ACC112 (cell line): ENCODE measurements at regions not wholly inside any gene's neighbourhood (a gene's known extent, or its start where the extent isn't known, plus 50 kb on each side); places are given as distances from the start of the nearest gene placed in this dataset.

Experiments used
- H2AFZ ChIP-seq: fragments of 200-600 bp; sonication (generic); one replicate; pipeline ENCODE4 v1.6.0; 2017; ENCODE audit warnings: antibody characterized with exemption, low read length; ENCODE audit not compliant: unreplicated experiment
- H3K27ac ChIP-seq: fragments of 200-600 bp; sonication (generic); 2 replicates; pipeline ENCODE4 v1.5.1; 2014; ENCODE audit warnings: low read depth, mild to moderate bottlenecking, antibody characterized with exemption, low read length, moderate library complexity
- H3K27me3 ChIP-seq: fragments of 200-600 bp; sonication (generic); 2 replicates; pipeline ENCODE4 v1.6.1; 2014; ENCODE audit warnings: mild to moderate bottlenecking, antibody characterized with exemption, low read length, moderate library complexity, mixed read lengths; ENCODE audit not compliant: insufficient read depth
- H3K36me3 ChIP-seq: fragments of 200-600 bp; sonication (generic); 2 replicates; pipeline ENCODE4 v1.6.1; 2016; ENCODE audit warnings: mild to moderate bottlenecking, antibody characterized with exemption, low read length, moderate library complexity, mixed read lengths; ENCODE audit not compliant: insufficient read depth
- H3K4me1 ChIP-seq: fragments of 200-600 bp; sonication (generic); one replicate; pipeline ENCODE4 v1.6.1; 2016; ENCODE audit warnings: low read length, mixed read lengths; ENCODE audit not compliant: insufficient read depth, unreplicated experiment, control insufficient read depth
- H3K4me3 ChIP-seq: fragments of 200-600 bp; sonication (generic); 2 replicates; pipeline ENCODE4 v1.5.1; 2014; ENCODE audit warnings: mild to moderate bottlenecking, low read depth, low read length
- H3K79me2 ChIP-seq: fragments of 200-600 bp; sonication (generic); one replicate; pipeline ENCODE4 v1.6.0; 2016; ENCODE audit warnings: low read length; ENCODE audit not compliant: control insufficient read depth, unreplicated experiment, insufficient read depth

- Histone ChIP-seq H3K79me2 (no peaks in the 10 kb centered on the region), H3K4me3 (no peak overlapping the region), H3K27ac (no peak overlapping the region), H2AFZ (no peak overlapping the region), H3K36me3 (no peaks in the 10 kb centered on the region), H3K27me3 (no peaks in the 10 kb centered on the region), H3K4me1 (peaks cover 18% of the 10 kb centered on the region)
Observed at GRCh38 chr9:107546859-107547258, 57.3 kb upstream of the KLF4 start.

GRCh38 chr9:107545036-107545435 is 55.5 kb upstream of the KLF4 start:
- H3K36me3 ChIP-seq, result no peaks in the 10 kb centered on the region
- peaks cover 20% of the 10 kb centered on the region for H3K4me1 ChIP-seq
- H3K79me2 ChIP-seq, result no peaks in the 10 kb centered on the region
- H2AFZ ChIP-seq, result no peak overlapping the region
- H3K27ac ChIP-seq, result no peak overlapping the region
- no peak overlapping the region for H3K4me3 ChIP-seq
- H3K27me3 ChIP-seq, result no peaks in the 10 kb centered on the region

- Histone ChIP-seq H3K27me3 (no peaks in the 10 kb centered on the region), H3K36me3 (no peaks in the 10 kb centered on the region), H2AFZ (no peak overlapping the region), H3K4me1 (peaks cover 12% of the 10 kb centered on the region), H3K4me3 (no peak overlapping the region), H3K79me2 (no peaks in the 10 kb centered on the region), H3K27ac (no peak overlapping the region)
Observed at GRCh38 chr9:107542411-107543157, 53.0 kb upstream of the KLF4 start.

- H3K27me3 ChIP-seq, result no peaks in the 10 kb centered on the region
- H3K36me3 ChIP-seq, result no peaks in the 10 kb centered on the region
- H2AFZ ChIP-seq, result no peak overlapping the region
- H3K27ac ChIP-seq, result no peak overlapping the region
- no peak overlapping the region for H3K4me3 ChIP-seq
- no peaks in the 10 kb centered on the region for H3K79me2 ChIP-seq
- H3K4me1 ChIP-seq, result peaks cover 10% of the 10 kb centered on the region
Observed at GRCh38 chr9:107541523-107541922, 52.0 kb upstream of the KLF4 start.

- Histone ChIP-seq H3K36me3 (no peaks in the 10 kb centered on the region), H3K4me3 (no peak overlapping the region), H3K27ac (no peak overlapping the region)
Observed at GRCh38 chr9:107540164-107540561, 50.6 kb upstream of the KLF4 start.

GRCh38 chr9:107539427-107540163 is 50.0 kb upstream of the KLF4 start:
- Histone ChIP-seq H3K36me3 (no peaks in the 10 kb centered on the region), H3K27me3 (no peaks in the 10 kb centered on the region), H2AFZ (no peak overlapping the region), H3K4me1 (peaks cover 10% of the 10 kb centered on the region), H3K4me3 (no peak overlapping the region), H3K27ac (no peak overlapping the region), H3K79me2 (no peaks in the 10 kb centered on the region)

More at GRCh38 chr9:107540164-107540561, 50.6 kb upstream of the KLF4 start:
- Histone ChIP-seq H3K4me1 (peaks cover 10% of the 10 kb centered on the region), H2AFZ (no peak overlapping the region), H3K27me3 (no peaks in the 10 kb centered on the region), H3K79me2 (no peaks in the 10 kb centered on the region)
